ENCODE measurements at regions not wholly inside any gene's neighbourhood (a gene's known extent, or its start where the extent isn't known, plus 50 kb on each side); places are given as distances from the start of the nearest gene placed in this dataset.

GRCh38 chr11:32168924-32169323, 78.0 kb downstream of the RCN1 start:
- TF ChIP-seq MAX (IDR thresholded peaks at IDR 0.05; ENCODE audit: low read depth, low read length) (no peak), RFX5 (IDR thresholded peaks at IDR 0.05; ENCODE audit: low read depth, low read length) (no peak), TAF1 (IDR thresholded peaks at IDR 0.05; ENCODE audit: borderline replicate concordance, low read depth, low read length) (no peak), POLR2AphosphoS5 (IDR thresholded peaks at IDR 0.05; ENCODE audit: low read length) (no peak), ELK1 (IDR thresholded peaks at IDR 0.05; ENCODE audit: low read depth, low read length) (no peak), TCF12 (IDR thresholded peaks at IDR 0.05; ENCODE audit: low read depth, low read length) (no peak), GABPA (IDR thresholded peaks at IDR 0.05; ENCODE audit: low read depth) (no peak), EGR1 (IDR thresholded peaks at IDR 0.05; ENCODE audit: borderline replicate concordance in 1 of 2, low read depth in 2 of 2, low read length in 2 of 2) (no peak), NR2C1 (IDR thresholded peaks at IDR 0.05) (no peak), RELB (IDR thresholded peaks at IDR 0.05; ENCODE audit: low read depth) (no peak)
- TF ChIP-seq, protein P1, sequence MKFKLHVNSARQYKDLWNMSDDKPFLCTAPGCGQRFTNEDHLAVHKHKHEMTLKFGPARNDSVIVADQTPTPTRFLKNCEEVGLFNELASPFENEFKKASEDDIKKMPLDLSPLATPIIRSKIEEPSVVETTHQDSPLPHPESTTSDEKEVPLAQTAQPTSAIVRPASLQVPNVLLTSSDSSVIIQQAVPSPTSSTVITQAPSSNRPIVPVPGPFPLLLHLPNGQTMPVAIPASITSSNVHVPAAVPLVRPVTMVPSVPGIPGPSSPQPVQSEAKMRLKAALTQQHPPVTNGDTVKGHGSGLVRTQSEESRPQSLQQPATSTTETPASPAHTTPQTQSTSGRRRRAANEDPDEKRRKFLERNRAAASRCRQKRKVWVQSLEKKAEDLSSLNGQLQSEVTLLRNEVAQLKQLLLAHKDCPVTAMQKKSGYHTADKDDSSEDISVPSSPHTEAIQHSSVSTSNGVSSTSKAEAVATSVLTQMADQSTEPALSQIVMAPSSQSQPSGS (IDR thresholded peaks at IDR 0.05; ENCODE audit: low read length): no peak

All from GM12878 (cell line).